ENCODE measurements at regions not wholly inside any gene's neighbourhood (a gene's known extent, or its start where the extent isn't known, plus 50 kb on each side); places are given as distances from the start of the nearest gene placed in this dataset.

GRCh38 chr1:198856601-198857000 is 217.8 kb downstream of the PTPRC start:
- H3K9ac ChIP-seq (ENCODE audit: low read length) = no peak overlapping the region
- Mint-ChIP-seq H3K4me1 (ENCODE audit: low read depth, unreplicated experiment) (peaks cover 2% of the 10 kb centered on the region), H3K27ac (ENCODE audit: unreplicated experiment) (no peak overlapping the region), H3K36me3 (ENCODE audit: low read depth, unreplicated experiment) (peaks cover 19% of the 10 kb centered on the region), H3K4me3 (ENCODE audit: unreplicated experiment) (no peak overlapping the region), H3K9me3 (ENCODE audit: unreplicated experiment) (no peaks in the 10 kb centered on the region), H3K27me3 (ENCODE audit: low read depth, unreplicated experiment) (no peaks in the 10 kb centered on the region)
- FAIRE-seq (no peak), DNase-seq (ENCODE audit: low read depth) (no peak)
- no peak overlapping the region for H3K27ac ChIP-seq (ENCODE audit: low read depth, low read length)
- no peak overlapping the region for H2AFZ ChIP-seq (ENCODE audit: low read depth, low read length)
- peaks cover 94% of the 10 kb centered on the region for H3K79me2 ChIP-seq (ENCODE audit: insufficient read depth, low read length)
- H3K27me3 ChIP-seq (ENCODE audit: insufficient read depth, low read length) = no peaks in the 10 kb centered on the region
- H3K9me3 ChIP-seq (ENCODE audit: insufficient read depth, low read depth, low read length) = no peaks in the 10 kb centered on the region
- no peak overlapping the region for H3K4me2 ChIP-seq (ENCODE audit: low read length)
- peaks cover 29% of the 10 kb centered on the region for H4K20me1 ChIP-seq (ENCODE audit: insufficient read depth, low read length)
- H3K4me1 ChIP-seq (ENCODE audit: insufficient read depth, low read length) = no peaks in the 10 kb centered on the region
- peaks cover 37% of the 10 kb centered on the region for H3K36me3 ChIP-seq (ENCODE audit: insufficient read depth, low read length)
- H3K4me3 ChIP-seq (ENCODE audit: insufficient read depth, low read depth, low read length) = no peak overlapping the region
- TF ChIP-seq, protein P1, sequence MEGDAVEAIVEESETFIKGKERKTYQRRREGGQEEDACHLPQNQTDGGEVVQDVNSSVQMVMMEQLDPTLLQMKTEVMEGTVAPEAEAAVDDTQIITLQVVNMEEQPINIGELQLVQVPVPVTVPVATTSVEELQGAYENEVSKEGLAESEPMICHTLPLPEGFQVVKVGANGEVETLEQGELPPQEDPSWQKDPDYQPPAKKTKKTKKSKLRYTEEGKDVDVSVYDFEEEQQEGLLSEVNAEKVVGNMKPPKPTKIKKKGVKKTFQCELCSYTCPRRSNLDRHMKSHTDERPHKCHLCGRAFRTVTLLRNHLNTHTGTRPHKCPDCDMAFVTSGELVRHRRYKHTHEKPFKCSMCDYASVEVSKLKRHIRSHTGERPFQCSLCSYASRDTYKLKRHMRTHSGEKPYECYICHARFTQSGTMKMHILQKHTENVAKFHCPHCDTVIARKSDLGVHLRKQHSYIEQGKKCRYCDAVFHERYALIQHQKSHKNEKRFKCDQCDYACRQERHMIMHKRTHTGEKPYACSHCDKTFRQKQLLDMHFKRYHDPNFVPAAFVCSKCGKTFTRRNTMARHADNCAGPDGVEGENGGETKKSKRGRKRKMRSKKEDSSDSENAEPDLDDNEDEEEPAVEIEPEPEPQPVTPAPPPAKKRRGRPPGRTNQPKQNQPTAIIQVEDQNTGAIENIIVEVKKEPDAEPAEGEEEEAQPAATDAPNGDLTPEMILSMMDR (IDR thresholded peaks at IDR 0.05; ENCODE audit: insufficient read depth, low read depth, low read length) = no peak
- TF ChIP-seq EZH2 (IDR thresholded peaks at IDR 0.05; ENCODE audit: insufficient read depth, low read length) = no peak

GRCh38 chr1:198858033-198858432 is 219.2 kb downstream of the PTPRC start:
- Histone ChIP-seq H3K4me2 (ENCODE audit: low read length) (no peak overlapping the region), H4K20me1 (ENCODE audit: insufficient read depth, low read length) (peaks cover 41% of the 10 kb centered on the region), H3K27me3 (ENCODE audit: insufficient read depth, low read length) (no peaks in the 10 kb centered on the region), H3K79me2 (ENCODE audit: insufficient read depth, low read length) (peaks cover 93% of the 10 kb centered on the region), H3K4me3 (ENCODE audit: insufficient read depth, low read depth, low read length) (no peak overlapping the region), H2AFZ (ENCODE audit: low read depth, low read length) (no peak overlapping the region), H3K9ac (ENCODE audit: low read length) (no peak overlapping the region), H3K27ac (ENCODE audit: low read depth, low read length) (no peak overlapping the region), H3K36me3 (ENCODE audit: insufficient read depth, low read length) (peaks cover 37% of the 10 kb centered on the region), H3K9me3 (ENCODE audit: insufficient read depth, low read depth, low read length) (no peaks in the 10 kb centered on the region), H3K4me1 (ENCODE audit: insufficient read depth, low read length) (no peaks in the 10 kb centered on the region)
- DNase-seq (ENCODE audit: low read depth) = no peak
- TF ChIP-seq, protein P1 (IDR thresholded peaks at IDR 0.05; ENCODE audit: insufficient read depth, low read depth, low read length) = no peak
- TF ChIP-seq EZH2 (IDR thresholded peaks at IDR 0.05; ENCODE audit: insufficient read depth, low read length) = no peak
- Mint-ChIP-seq H3K36me3 (ENCODE audit: low read depth, unreplicated experiment) (peaks cover 15% of the 10 kb centered on the region), H3K27me3 (ENCODE audit: low read depth, unreplicated experiment) (no peaks in the 10 kb centered on the region), H3K4me1 (ENCODE audit: low read depth, unreplicated experiment) (peaks cover 2% of the 10 kb centered on the region), H3K9me3 (ENCODE audit: unreplicated experiment) (no peaks in the 10 kb centered on the region), H3K27ac (ENCODE audit: unreplicated experiment) (no peak overlapping the region), H3K4me3 (ENCODE audit: unreplicated experiment) (no peak overlapping the region)
- FAIRE-seq = no peak

GRCh38 chr1:198860371-198860770 is 221.5 kb downstream of the PTPRC start:
- Mint-ChIP-seq H3K4me3 (ENCODE audit: unreplicated experiment) (no peak overlapping the region), H3K27me3 (ENCODE audit: low read depth, unreplicated experiment) (no peaks in the 10 kb centered on the region), H3K36me3 (ENCODE audit: low read depth, unreplicated experiment) (peaks cover 8% of the 10 kb centered on the region), H3K4me1 (ENCODE audit: low read depth, unreplicated experiment) (peaks cover 2% of the 10 kb centered on the region), H3K27ac (ENCODE audit: unreplicated experiment) (no peak overlapping the region), H3K9me3 (ENCODE audit: unreplicated experiment) (no peaks in the 10 kb centered on the region)
- no peaks in the 10 kb centered on the region for H3K9me3 ChIP-seq (ENCODE audit: insufficient read depth, low read depth, low read length)
- H3K9ac ChIP-seq (ENCODE audit: low read length) = no peak overlapping the region
- peaks cover 96% of the 10 kb centered on the region for H3K79me2 ChIP-seq (ENCODE audit: insufficient read depth, low read length)
- DNase-seq (ENCODE audit: low read depth) = no peak
- FAIRE-seq = no peak
- peaks cover 43% of the 10 kb centered on the region for H4K20me1 ChIP-seq (ENCODE audit: insufficient read depth, low read length)
- no peak overlapping the region for H2AFZ ChIP-seq (ENCODE audit: low read depth, low read length)
- H3K36me3 ChIP-seq (ENCODE audit: insufficient read depth, low read length) = peaks cover 31% of the 10 kb centered on the region
- no peak overlapping the region for H3K4me3 ChIP-seq (ENCODE audit: insufficient read depth, low read depth, low read length)
- no peaks in the 10 kb centered on the region for H3K4me1 ChIP-seq (ENCODE audit: insufficient read depth, low read length)
- H3K27me3 ChIP-seq (ENCODE audit: insufficient read depth, low read length) = no peaks in the 10 kb centered on the region
- H3K4me2 ChIP-seq (ENCODE audit: low read length) = no peak overlapping the region
- TF ChIP-seq, protein P1 (IDR thresholded peaks at IDR 0.05; ENCODE audit: insufficient read depth, low read depth, low read length) = no peak
- TF ChIP-seq EZH2 (IDR thresholded peaks at IDR 0.05; ENCODE audit: insufficient read depth, low read length) = no peak
- no peak overlapping the region for H3K27ac ChIP-seq (ENCODE audit: low read depth, low read length)

Data from astrocyte (in vitro differentiated cells and primary cell).